Limb (tissue), 2 donors: ENCODE measurements at regions not wholly inside any gene's neighbourhood (a gene's known extent, or its start where the extent isn't known, plus 50 kb on each side); places are given as distances from the start of the nearest gene placed in this dataset.
"Not testable (repeated sequence)": the region's sequence is repeated elsewhere in the genome, so short reads cannot be mapped to it uniquely, and the experiment has no call there.

Experiments
- DNase-seq, 2 donors: peaks; one replicate each; pipeline ENCODE4 v3.0.0-alpha.2; 2016; ENCODE audit errors: extremely low spot score in 2 of 2

- DNase-seq, result no peak
Observed at GRCh38 chr13:108003626-108004025, 211.7 kb downstream of the LIG4 start.

- no peak for DNase-seq
Observed at GRCh38 chr13:108000998-108001397, 214.3 kb downstream of the LIG4 start.

GRCh38 chr13:107999751-108000150, 215.6 kb downstream of the LIG4 start:
- DNase-seq, result no peak

- DNase-seq, result no peak
Observed at GRCh38 chr13:107994137-107994536, 221.2 kb downstream of the LIG4 start.

- DNase-seq, result no peak
Observed at GRCh38 chr13:107993239-107993949, 221.9 kb downstream of the LIG4 start.

GRCh38 chr13:107992542-107992941, 222.8 kb downstream of the LIG4 start:
- no peak for DNase-seq

GRCh38 chr13:107977071-107977574, 238.2 kb downstream of the LIG4 start:
- DNase-seq, result no peak

GRCh38 chr13:107976628-107977027, 238.7 kb downstream of the LIG4 start:
- DNase-seq, result no peak

- no peak for DNase-seq
Observed at GRCh38 chr13:107974409-107974808, 240.9 kb downstream of the LIG4 start.

- no peak for DNase-seq
Observed at GRCh38 chr13:107969546-107969945, 245.8 kb downstream of the LIG4 start.

GRCh38 chr13:107968470-107968869, 246.9 kb downstream of the LIG4 start:
- DNase-seq, result no peak

GRCh38 chr13:107964395-107964794, 250.9 kb downstream of the LIG4 start:
- peak; percentile 37 to 64 for DNase-seq

- no peak for DNase-seq
Observed at GRCh38 chr13:107961849-107962608, 253.3 kb downstream of the LIG4 start.

GRCh38 chr13:107960301-107960700, 255.0 kb downstream of the LIG4 start:
- no peak for DNase-seq

- DNase-seq, result no peak
Observed at GRCh38 chr13:107956889-107957288, 258.4 kb downstream of the LIG4 start.

- DNase-seq, result no peak
Observed at GRCh38 chr13:107942030-107942617, 273.2 kb downstream of the LIG4 start.

GRCh38 chr13:107941345-107942029, 273.8 kb downstream of the LIG4 start:
- DNase-seq, result no peak

- DNase-seq, result no peak
Observed at GRCh38 chr13:107937848-107938247, 277.5 kb downstream of the LIG4 start.

- no peak for DNase-seq
Observed at GRCh38 chr13:107931056-107931455, 284.3 kb downstream of the LIG4 start.

- no peak for DNase-seq
Observed at GRCh38 chr13:107928762-107929161, 286.6 kb downstream of the LIG4 start.

- no peak for DNase-seq
Observed at GRCh38 chr13:107927557-107927956, 287.8 kb downstream of the LIG4 start.

- not testable (repeated sequence) for DNase-seq
Observed at GRCh38 chr13:107926515-107926914, 288.8 kb downstream of the LIG4 start.
